Neural cell (in vitro differentiated cells): ENCODE measurements at regions not wholly inside any gene's neighbourhood (a gene's known extent, or its start where the extent isn't known, plus 50 kb on each side); places are given as distances from the start of the nearest gene placed in this dataset.

Source experiments
- H2AFZ ChIP-seq: fragments of 200-600, 300-800 bp; sonication (generic), shearing (Covaris generic); 2 replicates; pipeline ENCODE4 v1.6.0; 2014; ENCODE audit warnings: low read depth, mild to moderate bottlenecking, antibody characterized with exemption, low read length, moderate library complexity
- H3F3A ChIP-seq: fragments of 200-600 bp; shearing (Covaris generic); 2 replicates; pipeline ENCODE4 v1.6.1; 2016; ENCODE audit warnings: mild to moderate bottlenecking, moderate library complexity, mixed read lengths, antibody characterized with exemption, low read length; ENCODE audit not compliant: insufficient read depth, poor library complexity, severe bottlenecking
- H3K27ac ChIP-seq: fragments of 200-600, 300-800 bp; sonication (generic), shearing (Covaris generic); 2 replicates; pipeline ENCODE4 v1.5.1; 2014; ENCODE audit warnings: mild to moderate bottlenecking, low read length, moderate library complexity
- H3K27me3 ChIP-seq: fragments of 300-800, 200-600 bp; sonication (generic), shearing (Covaris generic); 2 replicates; pipeline ENCODE4 v1.6.0; 2014; ENCODE audit warnings: mild to moderate bottlenecking, low read depth, low read length, moderate library complexity; ENCODE audit not compliant: insufficient read depth
- H3K36me3 ChIP-seq: fragments of 300-800, 200-600 bp; sonication (generic), shearing (Covaris generic); 2 replicates; pipeline ENCODE4 v1.5.1; 2014; ENCODE audit warnings: mild to moderate bottlenecking, antibody characterized with exemption, low read length, moderate library complexity; ENCODE audit not compliant: insufficient read depth
- H3K4me2 ChIP-seq: fragments of 300-800, 200-600 bp; sonication (generic), shearing (Covaris generic); 2 replicates; pipeline ENCODE4 v1.6.0; 2014; ENCODE audit warnings: mild to moderate bottlenecking, low read length
- H3K4me3 ChIP-seq: fragments of 300-800, 200-600 bp; sonication (generic), shearing (Covaris generic); 2 replicates; pipeline ENCODE4 v1.5.1; 2014; ENCODE audit warnings: mild to moderate bottlenecking, low read length, moderate library complexity
- H3K79me2 ChIP-seq: fragments of 200-600 bp; shearing (Covaris generic); replicated peaks from 2 replicates; pipeline ENCODE4 v1.6.0; 2014; ENCODE audit warnings: mild to moderate bottlenecking, low read length, moderate library complexity; ENCODE audit not compliant: insufficient read depth
- H3K9ac ChIP-seq: fragments of 300-800, 200-600 bp; sonication (generic), shearing (Covaris generic); 2 replicates; pipeline ENCODE4 v1.6.1; 2016; ENCODE audit warnings: mild to moderate bottlenecking, low read length, mixed read lengths
- H3K9me2 ChIP-seq: fragments of 200-600 bp; shearing (Covaris generic); 2 replicates; pipeline ENCODE4 v1.6.1; 2016; ENCODE audit warnings: mild to moderate bottlenecking, low read length, mixed read lengths; ENCODE audit not compliant: insufficient read depth
- H3K9me3 ChIP-seq: fragments of 200-600, 300-800 bp; sonication (generic), shearing (Covaris generic); 2 replicates; pipeline ENCODE4 v1.6.1; 2016; ENCODE audit warnings: mild to moderate bottlenecking, mixed run types, low read length, moderate library complexity, mixed read lengths
- H4K20me1 ChIP-seq: fragments of 200-600 bp; shearing (Covaris generic); 2 replicates; pipeline ENCODE4 v1.6.1; 2016; ENCODE audit warnings: mild to moderate bottlenecking, mixed run types; ENCODE audit not compliant: insufficient read depth
- EP300 ChIP-seq: fragments of 450-650 bp; conservative IDR thresholded peaks from 2 replicates; pipeline ENCODE4 v1.6.1; 2014; ENCODE audit warnings: antibody characterized with exemption, mild to moderate bottlenecking, moderate library complexity; ENCODE audit not compliant: poor library complexity, severe bottlenecking
- EZH2 ChIP-seq: fragments of 200-600, 300-800 bp; shearing (Covaris generic), sonication (generic); IDR thresholded peaks from 2 replicates; pipeline ENCODE4 v1.6.1; 2014; ENCODE audit warnings: antibody characterized with exemption, low read length, borderline replicate concordance, mild to moderate bottlenecking; ENCODE audit not compliant: insufficient read depth, poor library complexity, severe bottlenecking
- MXI1 ChIP-seq: fragments of 450-650 bp; conservative IDR thresholded peaks from 2 replicates; pipeline ENCODE4 v1.6.1; 2014; ENCODE audit warnings: antibody characterized with exemption, mild to moderate bottlenecking; ENCODE audit not compliant: poor library complexity, severe bottlenecking
- POLR2AphosphoS5 ChIP-seq: IDR thresholded peaks from 2 replicates; pipeline ENCODE4 v1.6.1; 2012
- RAD21 ChIP-seq: fragments of 450-650 bp; conservative IDR thresholded peaks from 2 replicates; pipeline ENCODE4 v1.6.1; 2014; ENCODE audit warnings: antibody characterized with exemption, mild to moderate bottlenecking, moderate library complexity
- SMC3 ChIP-seq: fragments of 450-650 bp; conservative IDR thresholded peaks from 2 replicates; pipeline ENCODE4 v1.6.1; 2014; ENCODE audit warnings: antibody characterized with exemption, mild to moderate bottlenecking, moderate library complexity; ENCODE audit not compliant: poor library complexity
- TAF1 ChIP-seq: IDR thresholded peaks from 2 replicates; pipeline ENCODE4 v1.6.1; 2012; ENCODE audit warnings: low read depth
- TF ChIP-seq, protein P1 (sequence below): IDR thresholded peaks from 2 replicates; pipeline ENCODE4 v1.6.1; 2012; ENCODE audit warnings: borderline replicate concordance
- TF ChIP-seq, protein P2 (sequence below): fragments of 450-650 bp; IDR thresholded peaks from 2 replicates; pipeline ENCODE4 v1.5.1; 2014; ENCODE audit warnings: antibody characterized with exemption, mild to moderate bottlenecking, moderate library complexity; ENCODE audit not compliant: poor library complexity, severe bottlenecking

- no peaks in the 10 kb centered on the region for H3K9me3 ChIP-seq
Measured at GRCh38 chr16:73565925-73566324, 518.0 kb upstream of the ZFHX3 start.

DNA sequence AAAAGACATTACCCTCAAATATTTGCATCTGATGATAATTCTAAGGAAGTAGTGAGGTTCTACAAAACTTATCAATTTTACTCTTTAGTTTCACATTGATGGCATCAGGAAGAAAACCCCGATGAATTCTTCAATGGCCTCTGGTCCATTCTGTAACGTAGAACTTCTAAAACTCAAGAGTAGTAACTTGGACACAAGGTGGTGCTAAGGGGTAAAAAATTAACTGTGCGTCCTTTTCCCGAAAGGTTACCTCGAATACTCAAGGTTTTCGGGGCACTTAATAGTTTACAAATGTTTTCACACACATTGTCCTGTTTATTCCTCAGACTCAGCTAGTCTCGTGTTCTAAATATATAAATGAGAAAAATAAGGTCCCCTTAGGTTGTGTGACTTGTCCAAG is 517.3 kb upstream of the ZFHX3 start:
- Histone ChIP-seq H2AFZ (no peak overlapping the region), H3K4me2 (no peak overlapping the region), H3K9me3 (no peaks in the 10 kb centered on the region), H3K4me3 (no peak overlapping the region), H3F3A (no peaks in the 10 kb centered on the region), H3K79me2 (no peaks in the 10 kb centered on the region), H3K36me3 (no peaks in the 10 kb centered on the region), H3K9me2 (no peaks in the 10 kb centered on the region), H4K20me1 (no peaks in the 10 kb centered on the region), H3K9ac (no peak overlapping the region), H3K27me3 (no peaks in the 10 kb centered on the region), H3K27ac (no peak overlapping the region)
- TF ChIP-seq RAD21 (no peak), POLR2AphosphoS5 (no peak), TAF1 (no peak), SMC3 (no peak), EZH2 (no peak)
- TF ChIP-seq, protein P1, sequence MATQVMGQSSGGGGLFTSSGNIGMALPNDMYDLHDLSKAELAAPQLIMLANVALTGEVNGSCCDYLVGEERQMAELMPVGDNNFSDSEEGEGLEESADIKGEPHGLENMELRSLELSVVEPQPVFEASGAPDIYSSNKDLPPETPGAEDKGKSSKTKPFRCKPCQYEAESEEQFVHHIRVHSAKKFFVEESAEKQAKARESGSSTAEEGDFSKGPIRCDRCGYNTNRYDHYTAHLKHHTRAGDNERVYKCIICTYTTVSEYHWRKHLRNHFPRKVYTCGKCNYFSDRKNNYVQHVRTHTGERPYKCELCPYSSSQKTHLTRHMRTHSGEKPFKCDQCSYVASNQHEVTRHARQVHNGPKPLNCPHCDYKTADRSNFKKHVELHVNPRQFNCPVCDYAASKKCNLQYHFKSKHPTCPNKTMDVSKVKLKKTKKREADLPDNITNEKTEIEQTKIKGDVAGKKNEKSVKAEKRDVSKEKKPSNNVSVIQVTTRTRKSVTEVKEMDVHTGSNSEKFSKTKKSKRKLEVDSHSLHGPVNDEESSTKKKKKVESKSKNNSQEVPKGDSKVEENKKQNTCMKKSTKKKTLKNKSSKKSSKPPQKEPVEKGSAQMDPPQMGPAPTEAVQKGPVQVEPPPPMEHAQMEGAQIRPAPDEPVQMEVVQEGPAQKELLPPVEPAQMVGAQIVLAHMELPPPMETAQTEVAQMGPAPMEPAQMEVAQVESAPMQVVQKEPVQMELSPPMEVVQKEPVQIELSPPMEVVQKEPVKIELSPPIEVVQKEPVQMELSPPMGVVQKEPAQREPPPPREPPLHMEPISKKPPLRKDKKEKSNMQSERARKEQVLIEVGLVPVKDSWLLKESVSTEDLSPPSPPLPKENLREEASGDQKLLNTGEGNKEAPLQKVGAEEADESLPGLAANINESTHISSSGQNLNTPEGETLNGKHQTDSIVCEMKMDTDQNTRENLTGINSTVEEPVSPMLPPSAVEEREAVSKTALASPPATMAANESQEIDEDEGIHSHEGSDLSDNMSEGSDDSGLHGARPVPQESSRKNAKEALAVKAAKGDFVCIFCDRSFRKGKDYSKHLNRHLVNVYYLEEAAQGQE, result no peak
- TF ChIP-seq, protein P2, sequence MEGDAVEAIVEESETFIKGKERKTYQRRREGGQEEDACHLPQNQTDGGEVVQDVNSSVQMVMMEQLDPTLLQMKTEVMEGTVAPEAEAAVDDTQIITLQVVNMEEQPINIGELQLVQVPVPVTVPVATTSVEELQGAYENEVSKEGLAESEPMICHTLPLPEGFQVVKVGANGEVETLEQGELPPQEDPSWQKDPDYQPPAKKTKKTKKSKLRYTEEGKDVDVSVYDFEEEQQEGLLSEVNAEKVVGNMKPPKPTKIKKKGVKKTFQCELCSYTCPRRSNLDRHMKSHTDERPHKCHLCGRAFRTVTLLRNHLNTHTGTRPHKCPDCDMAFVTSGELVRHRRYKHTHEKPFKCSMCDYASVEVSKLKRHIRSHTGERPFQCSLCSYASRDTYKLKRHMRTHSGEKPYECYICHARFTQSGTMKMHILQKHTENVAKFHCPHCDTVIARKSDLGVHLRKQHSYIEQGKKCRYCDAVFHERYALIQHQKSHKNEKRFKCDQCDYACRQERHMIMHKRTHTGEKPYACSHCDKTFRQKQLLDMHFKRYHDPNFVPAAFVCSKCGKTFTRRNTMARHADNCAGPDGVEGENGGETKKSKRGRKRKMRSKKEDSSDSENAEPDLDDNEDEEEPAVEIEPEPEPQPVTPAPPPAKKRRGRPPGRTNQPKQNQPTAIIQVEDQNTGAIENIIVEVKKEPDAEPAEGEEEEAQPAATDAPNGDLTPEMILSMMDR, result no peak

More at GRCh38 chr16:73565925-73566324, 518.0 kb upstream of the ZFHX3 start:
- no peak overlapping the region for H3K27ac ChIP-seq
- no peaks in the 10 kb centered on the region for H3K27me3 ChIP-seq
- no peaks in the 10 kb centered on the region for H3K9me2 ChIP-seq
- no peak overlapping the region for H3K4me2 ChIP-seq
- H3K36me3 ChIP-seq, result no peaks in the 10 kb centered on the region
- H2AFZ ChIP-seq, result no peak overlapping the region
- H3F3A ChIP-seq, result no peaks in the 10 kb centered on the region
- no peaks in the 10 kb centered on the region for H3K79me2 ChIP-seq
- no peaks in the 10 kb centered on the region for H4K20me1 ChIP-seq
- H3K9ac ChIP-seq, result no peak overlapping the region
- no peak for TF ChIP-seq TAF1
- H3K4me3 ChIP-seq, result no peak overlapping the region

GRCh38 chr16:73563709-73564108 is 515.8 kb upstream of the ZFHX3 start:
- Histone ChIP-seq H3K9ac (no peak overlapping the region), H2AFZ (no peak overlapping the region), H3K79me2 (no peaks in the 10 kb centered on the region), H3F3A (no peaks in the 10 kb centered on the region), H3K9me3 (no peaks in the 10 kb centered on the region), H4K20me1 (no peaks in the 10 kb centered on the region), H3K4me3 (no peak overlapping the region), H3K4me2 (no peak overlapping the region), H3K27ac (no peak overlapping the region), H3K27me3 (no peaks in the 10 kb centered on the region), H3K36me3 (no peaks in the 10 kb centered on the region), H3K9me2 (no peaks in the 10 kb centered on the region)
- TF ChIP-seq, protein P1, result no peak
- TF ChIP-seq MXI1, result no peak
- TF ChIP-seq RAD21, result no peak
- TF ChIP-seq POLR2AphosphoS5, result no peak
- no peak for TF ChIP-seq SMC3
- TF ChIP-seq, protein P2, result no peak
- TF ChIP-seq EZH2, result no peak
- no peak for TF ChIP-seq TAF1
- no peak for TF ChIP-seq EP300
